Middle frontal gyrus (tissue), 1 donor: ENCODE measurements at regions not wholly inside any gene's neighbourhood (a gene's known extent, or its start where the extent isn't known, plus 50 kb on each side); places are given as distances from the start of the nearest gene placed in this dataset.
"Not testable (repeated sequence)": the region's sequence is repeated elsewhere in the genome, so short reads cannot be mapped to it uniquely, and the experiment has no call there.

Source experiments
- DNase-seq: peaks from one replicate; pipeline ENCODE4 v3.0.0-alpha.2; 2015; ENCODE audit warnings: low spot score; ENCODE audit errors: extremely low spot score

GRCh38 chr1:239979456-239979855, 112.2 kb upstream of the FMN2 start:
- no peak for DNase-seq

- peak; percentile 59 for DNase-seq
Observed at GRCh38 chr1:239982762-239983161, 108.9 kb upstream of the FMN2 start.

GRCh38 chr1:239985044-239985443, 106.6 kb upstream of the FMN2 start:
- DNase-seq = no peak

GRCh38 chr1:239987103-239987745, 104.5 kb upstream of the FMN2 start:
- no peak for DNase-seq

- no peak for DNase-seq
Observed at GRCh38 chr1:239989990-239990389, 101.7 kb upstream of the FMN2 start.

GRCh38 chr1:239992566-239992965, 99.1 kb upstream of the FMN2 start:
- DNase-seq = not testable (repeated sequence)

GRCh38 chr1:239993366-239993765, 98.3 kb upstream of the FMN2 start:
- DNase-seq = no peak

GRCh38 chr1:239995281-239995680, 96.4 kb upstream of the FMN2 start:
- no peak for DNase-seq

- no peak for DNase-seq
Observed at GRCh38 chr1:239997160-239997514, 94.5 kb upstream of the FMN2 start.

- DNase-seq = no peak
Observed at GRCh38 chr1:239997515-239998311, 94.0 kb upstream of the FMN2 start.

GRCh38 chr1:239998312-239998649, 93.4 kb upstream of the FMN2 start:
- no peak for DNase-seq

GRCh38 chr1:239999170-239999569, 92.5 kb upstream of the FMN2 start:
- no peak for DNase-seq

- no peak for DNase-seq
Observed at GRCh38 chr1:240000634-240001033, 91.0 kb upstream of the FMN2 start.

GRCh38 chr1:240001177-240001740, 90.4 kb upstream of the FMN2 start:
- DNase-seq = no peak

- DNase-seq = no peak
Observed at GRCh38 chr1:240004086-240004749, 87.5 kb upstream of the FMN2 start.

- DNase-seq = no peak
Observed at GRCh38 chr1:240005997-240006650, 85.6 kb upstream of the FMN2 start.

GRCh38 chr1:240008298-240008697, 83.4 kb upstream of the FMN2 start:
- no peak for DNase-seq

GRCh38 chr1:240014051-240014450, 77.6 kb upstream of the FMN2 start:
- DNase-seq = no peak

- no peak for DNase-seq
Observed at GRCh38 chr1:240018617-240019016, 73.1 kb upstream of the FMN2 start.

- DNase-seq = no peak
Observed at GRCh38 chr1:240019524-240019923, 72.2 kb upstream of the FMN2 start.

GRCh38 chr1:240020871-240021270, 70.8 kb upstream of the FMN2 start:
- DNase-seq = no peak

- no peak for DNase-seq
Observed at GRCh38 chr1:240021709-240022108, 70.0 kb upstream of the FMN2 start.
